Esophagus (tissue), 2 donors: ENCODE measurements at regions not wholly inside any gene's neighbourhood (a gene's known extent, or its start where the extent isn't known, plus 50 kb on each side); places are given as distances from the start of the nearest gene placed in this dataset.

ENCODE experiments used
- H3K27ac ChIP-seq, 2 donors: one replicate each; pipeline ENCODE4 v1.5.1; 2013; ENCODE audit warnings: low read depth in 2 of 2, mild to moderate bottlenecking in 2 of 2, inconsistent platforms in 1 of 2, low read length in 1 of 2, moderate library complexity in 1 of 2
- H3K27me3 ChIP-seq, 2 donors: one replicate each; pipeline ENCODE4 v1.6.1; 2013; ENCODE audit warnings: low read length in 2 of 2, control low read depth in 1 of 2, mild to moderate bottlenecking in 1 of 2; ENCODE audit not compliant: insufficient read depth in 2 of 2, control insufficient read depth in 1 of 2
- H3K36me3 ChIP-seq, 2 donors: one replicate each; pipeline ENCODE4 v1.6.1; 2013; ENCODE audit warnings: low read length in 1 of 2; ENCODE audit not compliant: control insufficient read depth in 2 of 2, insufficient read depth in 2 of 2
- H3K4me1 ChIP-seq, 2 donors: one replicate each; pipeline ENCODE4 v1.6.1; 2013; ENCODE audit warnings: low read length in 1 of 2; ENCODE audit not compliant: control insufficient read depth in 2 of 2, insufficient read depth in 2 of 2
- H3K4me3 ChIP-seq, 2 donors: one replicate each; pipeline ENCODE4 v1.5.1; 2013; ENCODE audit warnings: low read length in 2 of 2, mild to moderate bottlenecking in 2 of 2, low read depth in 1 of 2, moderate library complexity in 1 of 2
- H3K9me3 ChIP-seq, 2 donors: one replicate each; pipeline ENCODE4 v1.6.1; 2013; ENCODE audit warnings: mild to moderate bottlenecking in 2 of 2, low read depth in 1 of 2, low read length in 1 of 2, moderate library complexity in 1 of 2; ENCODE audit not compliant: control insufficient read depth in 2 of 2, insufficient read depth in 1 of 2
- WGBS, 2 donors: extraction: QIAGEN DNeasy Blood & Tissue Kit; methylation state at CpG; one replicate each; pipeline ENCODE4 v1.1.7; 2013; 5-methylcytosine and 5-hydroxymethylcytosine counted together
- donor health status: healthy with polysubstance abuse.
- donor health status: Bipolar disorder and iron deficiency.

DNA sequence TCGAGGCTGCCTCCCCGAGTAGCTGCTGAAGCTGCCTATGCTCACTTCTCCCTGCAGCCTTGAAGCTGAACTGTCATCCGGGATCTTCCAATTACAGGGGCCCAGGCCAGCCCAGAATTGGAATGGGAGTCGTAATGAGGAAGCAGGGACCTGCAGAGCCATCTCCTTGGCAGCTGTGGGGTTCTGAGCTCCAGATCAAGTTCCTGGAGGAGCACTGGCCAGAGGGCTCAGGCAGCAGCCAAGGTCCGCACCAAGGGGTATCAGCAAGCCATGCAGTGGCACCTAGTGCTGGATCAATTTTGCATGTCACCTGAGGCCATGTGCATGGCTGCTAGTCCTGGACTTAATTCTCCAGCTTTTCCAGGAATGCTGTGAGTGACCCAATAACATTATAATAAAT, 163.2 kb upstream of the TSHZ2 start:
- Histone ChIP-seq H3K36me3 (no peaks in the 10 kb centered on the region), H3K27ac (no peak overlapping the region), H3K4me3 (no peak overlapping the region), H3K9me3 (no peaks in the 10 kb centered on the region), H3K4me1 (no peaks in the 10 kb centered on the region), H3K27me3 (peaks cover 0 to 3% of the 10 kb centered on the region in 2 donors)
- 73 to 77% methylated on average over 5 of the region's 5 CpGs for WGBS, 2 donors

DNA sequence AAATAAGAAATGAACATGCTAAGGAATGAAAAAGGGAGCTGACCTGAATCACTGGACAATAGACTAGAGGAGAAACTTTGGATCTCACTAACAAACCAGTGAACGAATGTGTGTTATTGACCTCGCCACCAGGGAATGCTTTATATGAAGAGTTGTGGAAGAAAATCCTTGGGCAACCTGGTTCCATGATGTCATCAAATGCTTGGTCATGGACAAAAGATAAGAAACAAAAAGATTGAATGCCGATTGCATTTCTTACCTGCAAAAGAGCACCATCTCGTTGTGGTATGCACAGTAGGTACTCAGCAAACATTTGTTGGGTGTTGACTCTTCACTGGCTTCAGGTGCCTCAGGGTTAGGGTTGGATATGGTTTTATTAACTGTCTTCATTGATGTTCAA, 165.2 kb upstream of the TSHZ2 start:
- H3K4me3 ChIP-seq = no peak overlapping the region
- no peaks in the 10 kb centered on the region for H3K9me3 ChIP-seq
- WGBS, 2 donors = 77 to 84% methylated on average over 4 of the region's 4 CpGs

DNA sequence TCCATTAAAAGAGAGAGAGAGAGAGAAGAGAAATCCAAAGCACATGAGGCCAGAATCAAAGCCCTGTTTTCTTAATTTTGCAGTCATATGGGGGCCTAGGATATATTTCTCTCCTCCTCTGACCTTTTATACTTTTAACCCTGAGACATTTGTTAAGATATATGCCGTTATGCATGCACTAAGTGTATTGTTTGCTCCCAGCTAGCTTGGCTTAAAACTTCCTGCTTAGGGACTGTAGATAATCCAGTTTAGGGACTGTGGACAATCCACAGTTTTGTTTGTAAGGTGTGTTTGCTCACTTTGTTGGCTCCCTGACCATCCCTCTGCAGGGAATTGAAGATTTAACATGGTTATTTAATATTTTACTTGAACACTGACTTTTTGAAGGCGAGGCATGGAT, 166.3 kb upstream of the TSHZ2 start:
- no peaks in the 10 kb centered on the region for H3K4me1 ChIP-seq
- no peak overlapping the region for H3K27ac ChIP-seq
- no peak overlapping the region for H3K4me3 ChIP-seq
- 47 to 51% methylated on average over 2 of the region's 2 CpGs for WGBS, 2 donors
- H3K9me3 ChIP-seq = no peaks in the 10 kb centered on the region
- H3K36me3 ChIP-seq = no peaks in the 10 kb centered on the region
- H3K27me3 ChIP-seq = peaks cover 0 to 3% of the 10 kb centered on the region in 2 donors

More for the DNA sequence above, 165.2 kb upstream of the TSHZ2 start:
- Histone ChIP-seq H3K4me1 (no peaks in the 10 kb centered on the region), H3K36me3 (no peaks in the 10 kb centered on the region), H3K27ac (no peak overlapping the region), H3K27me3 (peaks cover 0 to 3% of the 10 kb centered on the region in 2 donors)

DNA sequence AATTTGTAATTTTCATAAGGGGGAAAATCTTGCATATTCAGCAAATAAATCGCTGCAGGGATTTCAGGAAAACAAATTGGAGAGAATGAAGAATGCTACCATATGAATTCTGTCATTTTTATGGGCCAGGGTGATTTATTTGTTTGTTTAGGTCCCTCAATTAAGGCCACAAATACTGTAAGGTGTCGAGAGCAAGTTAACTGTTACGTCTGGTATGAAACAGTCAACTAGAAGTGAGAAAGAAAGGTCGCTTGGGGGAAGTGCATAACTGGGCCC, 166.9 kb upstream of the TSHZ2 start:
- Histone ChIP-seq H3K27ac (no peak overlapping the region), H3K27me3 (peaks cover 0 to 3% of the 10 kb centered on the region in 2 donors), H3K9me3 (no peaks in the 10 kb centered on the region), H3K36me3 (no peaks in the 10 kb centered on the region), H3K4me1 (no peaks in the 10 kb centered on the region), H3K4me3 (no peak overlapping the region)
- WGBS, 2 donors = 74 to 80% methylated on average over 4 of the region's 4 CpGs

DNA sequence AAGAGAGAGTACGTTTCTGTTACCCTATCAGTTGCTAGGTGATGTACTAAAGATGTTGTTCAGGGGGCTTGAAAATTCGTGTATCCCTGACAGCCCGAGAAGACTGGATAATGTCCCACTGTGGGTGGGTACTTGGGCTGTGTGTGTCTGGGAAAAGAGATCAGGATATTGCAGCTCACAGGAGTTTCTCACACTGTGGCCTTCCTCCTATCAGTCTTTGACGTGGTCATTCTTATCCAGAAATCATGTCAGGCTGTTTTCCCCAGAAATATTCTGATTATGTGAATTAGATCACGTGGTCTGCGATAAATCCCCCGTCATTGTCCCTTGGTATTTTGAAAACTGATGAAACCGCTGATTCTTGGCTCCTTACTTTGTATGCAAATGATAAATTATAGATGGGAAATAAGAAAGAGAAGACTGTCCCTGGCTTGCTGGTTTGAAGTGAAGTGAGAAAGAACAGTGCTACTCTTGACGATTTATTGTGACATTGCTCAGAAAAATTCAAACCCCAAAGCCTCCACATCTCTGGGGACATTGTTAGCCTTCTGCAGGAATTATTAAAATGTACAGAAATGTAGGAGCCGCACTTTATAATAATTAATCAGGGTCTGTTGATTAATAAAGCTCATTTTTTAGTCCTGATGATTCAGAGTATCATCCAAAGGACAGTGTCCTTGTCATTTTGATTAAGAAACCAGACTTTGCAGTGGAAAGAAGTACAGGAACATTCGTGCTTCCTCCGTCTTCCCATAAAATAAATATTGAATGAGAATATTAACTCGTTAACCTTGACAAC, 167.5 kb upstream of the TSHZ2 start:
- H3K27me3 ChIP-seq = peaks cover 0 to 3% of the 10 kb centered on the region in 2 donors
- no peak overlapping the region for H3K4me3 ChIP-seq
- 74 to 81% methylated on average over 13 of the region's 13 CpGs for WGBS, 2 donors
- no peak overlapping the region for H3K27ac ChIP-seq
- H3K36me3 ChIP-seq = no peaks in the 10 kb centered on the region
- H3K4me1 ChIP-seq = no peaks in the 10 kb centered on the region
- no peaks in the 10 kb centered on the region for H3K9me3 ChIP-seq

DNA sequence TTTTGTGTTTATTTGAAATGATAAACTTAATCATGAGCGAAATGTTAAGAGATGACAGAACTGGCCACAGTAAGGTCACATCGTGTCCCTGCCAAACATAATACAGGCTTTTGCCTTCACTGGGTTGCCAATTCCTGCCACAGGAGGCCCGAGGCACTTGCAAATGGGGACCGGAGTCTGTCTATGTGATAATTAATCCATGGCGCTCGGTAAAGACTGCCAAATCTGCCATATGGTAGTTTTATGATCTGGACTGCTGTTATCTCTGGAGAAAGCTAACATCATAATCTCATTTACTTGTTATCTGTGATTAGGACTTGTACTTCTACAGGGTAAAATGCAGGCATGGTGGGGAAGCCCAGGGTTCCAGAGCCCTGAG, 170.5 kb upstream of the TSHZ2 start:
- no peak overlapping the region for H3K4me3 ChIP-seq
- H3K27ac ChIP-seq = no peak overlapping the region
- 62 to 74% methylated on average over 6 of the region's 6 CpGs for WGBS, 2 donors
- no peaks in the 10 kb centered on the region for H3K9me3 ChIP-seq
- H3K36me3 ChIP-seq = no peaks in the 10 kb centered on the region
- H3K27me3 ChIP-seq = no peaks in the 10 kb centered on the region
- no peaks in the 10 kb centered on the region for H3K4me1 ChIP-seq

DNA sequence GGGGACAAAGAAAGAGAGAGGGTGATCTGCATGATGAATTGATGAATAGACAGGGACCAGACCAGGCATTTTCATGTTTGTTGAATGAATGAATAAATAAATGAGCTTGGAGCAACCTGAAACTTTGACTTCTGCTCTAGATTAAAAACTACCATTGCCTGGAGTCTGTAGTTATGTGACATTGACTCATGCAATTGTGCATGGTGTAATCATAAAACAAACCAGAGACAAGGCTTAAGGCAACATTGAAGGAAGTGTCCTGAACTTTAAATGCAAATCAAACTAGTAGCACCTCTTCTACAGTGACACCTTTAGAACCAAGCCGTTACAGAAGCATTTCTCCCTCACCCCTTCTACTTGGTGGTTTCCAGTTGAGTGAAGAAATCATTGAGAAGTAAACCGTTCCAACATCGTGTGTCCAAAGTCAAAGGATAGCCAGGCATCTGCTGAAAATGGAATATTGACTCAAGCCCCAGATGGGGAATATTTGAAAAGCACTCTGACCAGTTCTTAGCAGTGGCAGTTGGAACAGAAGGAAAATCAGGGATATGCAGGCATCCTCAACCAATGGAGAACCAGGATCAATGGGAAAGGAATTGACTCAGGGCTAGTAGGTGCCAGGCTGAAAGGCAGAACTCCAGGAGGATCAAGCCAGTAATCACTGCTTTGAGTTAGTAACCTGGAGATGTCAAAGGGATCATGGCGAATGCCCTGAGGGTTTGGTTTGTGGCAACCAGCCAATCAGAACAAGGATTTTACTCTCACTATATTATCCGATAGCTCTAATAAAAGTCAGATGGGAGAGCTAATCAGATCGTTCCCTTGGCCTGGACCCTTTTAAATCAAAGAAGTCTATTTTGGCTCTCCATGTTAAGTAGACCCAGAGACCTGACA, 171.2 kb upstream of the TSHZ2 start:
- Histone ChIP-seq H3K27ac (no peak overlapping the region), H3K36me3 (no peaks in the 10 kb centered on the region), H3K4me1 (no peaks in the 10 kb centered on the region), H3K9me3 (no peaks in the 10 kb centered on the region), H3K4me3 (no peak overlapping the region), H3K27me3 (no peaks in the 10 kb centered on the region)
- 73 to 75% methylated on average over 6 of the region's 6 CpGs for WGBS, 2 donors

DNA sequence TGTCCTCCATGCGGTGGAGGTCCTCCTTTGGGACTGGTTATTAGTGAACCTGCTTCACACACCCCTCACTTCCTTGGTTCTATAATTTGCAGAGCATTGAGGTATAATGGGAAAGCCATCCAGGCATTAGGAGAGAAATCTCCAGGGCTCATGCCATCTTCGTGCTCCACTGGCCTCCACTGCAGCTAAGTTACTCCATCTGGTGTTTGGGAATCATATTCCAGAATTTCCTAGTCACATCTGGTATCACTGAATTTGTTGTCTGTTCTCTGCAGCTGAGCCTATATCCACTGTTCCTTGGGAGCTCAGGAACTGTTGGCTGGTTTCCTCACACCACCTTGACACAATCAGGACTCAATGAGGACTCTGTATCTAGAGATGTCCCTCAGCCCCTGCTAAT, 173.0 kb upstream of the TSHZ2 start:
- H3K9me3 ChIP-seq = no peaks in the 10 kb centered on the region
- H3K4me1 ChIP-seq = no peaks in the 10 kb centered on the region
- H3K4me3 ChIP-seq = no peak overlapping the region
- H3K36me3 ChIP-seq = no peaks in the 10 kb centered on the region
- 85 to 93% methylated on average over 2 of the region's 2 CpGs for WGBS, 2 donors
- H3K27me3 ChIP-seq = no peaks in the 10 kb centered on the region
- no peak overlapping the region for H3K27ac ChIP-seq

DNA sequence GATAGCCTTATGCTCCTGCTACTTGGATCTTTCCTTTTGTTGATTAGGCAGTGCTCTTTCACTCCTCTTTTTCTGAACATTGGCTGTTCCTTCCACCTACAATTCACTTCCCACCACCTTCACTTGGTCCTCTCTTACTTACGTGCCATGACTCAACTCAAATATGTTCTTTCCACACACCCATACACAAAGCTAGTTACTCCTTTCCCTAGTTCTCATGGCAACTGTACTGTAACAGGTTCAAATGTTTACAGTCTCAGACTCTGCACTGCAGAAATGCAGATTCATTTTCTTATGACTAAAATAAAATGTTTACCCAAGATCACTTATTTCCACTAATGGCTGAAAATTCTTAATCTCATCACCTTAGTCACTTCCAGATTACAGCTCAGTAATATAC, 174.0 kb upstream of the TSHZ2 start:
- 83 to 84% methylated on average over 1 of the region's 1 CpG for WGBS, 2 donors
- H3K9me3 ChIP-seq = no peaks in the 10 kb centered on the region
- H3K4me3 ChIP-seq = no peak overlapping the region
- no peak overlapping the region for H3K27ac ChIP-seq
- no peaks in the 10 kb centered on the region for H3K36me3 ChIP-seq
- no peaks in the 10 kb centered on the region for H3K4me1 ChIP-seq
- no peaks in the 10 kb centered on the region for H3K27me3 ChIP-seq

DNA sequence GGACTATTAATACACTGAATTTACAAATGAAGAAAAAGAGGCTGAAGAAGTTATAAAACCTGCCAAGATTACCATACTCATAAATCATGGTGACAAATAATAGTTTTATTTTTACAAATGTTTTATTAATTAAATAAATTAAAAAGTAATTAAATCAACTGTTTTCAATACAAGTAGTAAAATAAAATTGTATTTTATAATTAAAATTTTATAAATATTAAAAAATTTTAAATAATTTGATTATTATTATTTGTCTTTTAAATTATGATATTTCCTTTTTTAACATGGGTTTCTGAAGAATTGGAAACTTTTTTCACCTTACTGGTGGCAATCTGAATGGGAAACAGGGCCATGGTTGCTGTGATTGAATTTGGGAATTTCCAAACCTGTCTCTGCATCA, 177.3 kb upstream of the TSHZ2 start:
- no peaks in the 10 kb centered on the region for H3K4me1 ChIP-seq
- H3K27me3 ChIP-seq = no peaks in the 10 kb centered on the region
- H3K27ac ChIP-seq = no peak overlapping the region
- no peaks in the 10 kb centered on the region for H3K9me3 ChIP-seq
- no peak overlapping the region for H3K4me3 ChIP-seq
- no peaks in the 10 kb centered on the region for H3K36me3 ChIP-seq
